ENCODE measurements at regions not wholly inside any gene's neighbourhood (a gene's known extent, or its start where the extent isn't known, plus 50 kb on each side); places are given as distances from the start of the nearest gene placed in this dataset.
"Not testable (repeated sequence)": the region's sequence is repeated elsewhere in the genome, so short reads cannot be mapped to it uniquely, and the experiment has no call there.

DNA sequence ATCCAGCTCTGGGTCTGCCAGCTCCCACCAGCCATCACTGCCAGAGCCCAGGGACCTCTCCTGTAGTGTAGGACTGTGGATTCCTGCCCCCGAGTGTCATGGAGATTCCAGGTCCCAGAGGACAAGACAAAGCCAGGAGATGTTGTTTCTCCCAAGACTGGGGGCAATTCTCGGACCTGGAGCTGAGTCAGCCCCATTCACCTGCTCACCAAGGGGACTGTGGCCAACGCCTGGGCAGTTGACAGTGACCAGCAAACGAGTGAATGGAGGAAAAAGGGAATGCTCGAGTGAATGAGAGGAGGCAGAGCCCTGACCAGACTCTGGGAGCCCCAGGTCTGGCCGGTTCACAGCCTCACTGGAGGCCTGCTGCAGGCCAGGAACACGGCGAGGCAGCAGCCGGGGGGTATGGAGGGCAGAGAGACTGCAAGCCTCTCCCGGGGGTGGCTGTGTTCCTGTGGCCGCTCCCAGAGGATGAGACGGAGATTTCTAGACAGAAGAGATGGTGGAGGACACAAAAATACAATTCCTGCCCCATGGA, 61.3 kb upstream of the PRR5 start:
- WGBS, 2 experiments (ENCODE audit: insufficient coverage in 2 of 2): 89 to 93% methylated on average over 7 to 12 of the region's 12 CpGs
- Histone ChIP-seq H3K27ac (ENCODE audit: low read depth, low read length, severe bottlenecking) (no peak overlapping the region), H3K4me3 (ENCODE audit: extremely low read depth, insufficient read depth, low read length, poor library complexity, severe bottlenecking) (no peak overlapping the region), H3K4me1 (ENCODE audit: control insufficient read depth, insufficient read depth, low read length, poor library complexity, severe bottlenecking) (peaks cover 27% of the 10 kb centered on the region), H3K36me3 (ENCODE audit: control insufficient read depth, insufficient read depth, low read length) (no peaks in the 10 kb centered on the region), H3K9me3 (ENCODE audit: control insufficient read depth, low read length) (no peaks in the 10 kb centered on the region)

DNA sequence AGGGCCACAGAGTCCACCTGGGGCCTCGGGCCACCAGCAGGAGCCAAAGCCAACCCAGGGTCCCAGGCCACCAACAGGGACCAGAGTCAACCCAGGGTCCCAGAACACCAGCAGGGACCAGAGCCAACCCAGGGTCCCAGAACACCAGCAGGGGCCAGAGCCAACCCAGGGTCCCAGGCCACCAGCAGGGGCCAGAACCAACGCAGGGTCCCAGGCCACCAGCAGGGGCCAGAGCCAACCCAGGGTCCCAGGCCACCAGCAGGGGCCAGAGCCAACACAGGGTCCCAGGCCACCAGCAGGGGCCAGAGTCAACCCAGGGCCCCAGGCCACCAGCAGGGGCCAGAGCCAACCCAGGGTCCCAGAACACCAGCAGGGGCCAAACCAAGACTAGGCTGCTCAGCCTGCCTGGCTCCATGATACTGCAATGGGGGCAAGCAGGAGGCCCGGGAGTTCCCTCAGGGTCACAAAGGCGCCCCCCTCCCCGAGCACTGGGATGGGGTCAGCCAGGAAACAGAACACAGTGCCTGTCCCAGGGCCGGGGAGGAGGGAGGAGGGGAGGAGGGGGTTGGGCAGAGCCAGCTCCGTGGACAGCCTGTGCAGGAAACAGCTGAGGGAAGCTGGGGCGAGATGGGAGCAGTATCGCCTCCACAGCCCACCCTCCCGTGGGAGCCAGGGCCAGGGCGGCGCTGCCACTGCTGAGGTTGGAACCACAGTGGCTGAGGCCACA, 62.0 kb upstream of the PRR5 start:
- Histone ChIP-seq H3K4me1 (ENCODE audit: control insufficient read depth, insufficient read depth, low read length, poor library complexity, severe bottlenecking) (peaks cover 27% of the 10 kb centered on the region), H3K4me3 (ENCODE audit: extremely low read depth, insufficient read depth, low read length, poor library complexity, severe bottlenecking) (no peak overlapping the region), H3K27ac (ENCODE audit: low read depth, low read length, severe bottlenecking) (peak overlapping the region; percentile 16), H3K36me3 (ENCODE audit: control insufficient read depth, insufficient read depth, low read length) (no peaks in the 10 kb centered on the region), H3K9me3 (ENCODE audit: control insufficient read depth, low read length) (no peaks in the 10 kb centered on the region)
- WGBS, 2 experiments (ENCODE audit: insufficient coverage in 2 of 2): 93% methylated on average over 7 to 9 of the region's 12 CpGs

DNA sequence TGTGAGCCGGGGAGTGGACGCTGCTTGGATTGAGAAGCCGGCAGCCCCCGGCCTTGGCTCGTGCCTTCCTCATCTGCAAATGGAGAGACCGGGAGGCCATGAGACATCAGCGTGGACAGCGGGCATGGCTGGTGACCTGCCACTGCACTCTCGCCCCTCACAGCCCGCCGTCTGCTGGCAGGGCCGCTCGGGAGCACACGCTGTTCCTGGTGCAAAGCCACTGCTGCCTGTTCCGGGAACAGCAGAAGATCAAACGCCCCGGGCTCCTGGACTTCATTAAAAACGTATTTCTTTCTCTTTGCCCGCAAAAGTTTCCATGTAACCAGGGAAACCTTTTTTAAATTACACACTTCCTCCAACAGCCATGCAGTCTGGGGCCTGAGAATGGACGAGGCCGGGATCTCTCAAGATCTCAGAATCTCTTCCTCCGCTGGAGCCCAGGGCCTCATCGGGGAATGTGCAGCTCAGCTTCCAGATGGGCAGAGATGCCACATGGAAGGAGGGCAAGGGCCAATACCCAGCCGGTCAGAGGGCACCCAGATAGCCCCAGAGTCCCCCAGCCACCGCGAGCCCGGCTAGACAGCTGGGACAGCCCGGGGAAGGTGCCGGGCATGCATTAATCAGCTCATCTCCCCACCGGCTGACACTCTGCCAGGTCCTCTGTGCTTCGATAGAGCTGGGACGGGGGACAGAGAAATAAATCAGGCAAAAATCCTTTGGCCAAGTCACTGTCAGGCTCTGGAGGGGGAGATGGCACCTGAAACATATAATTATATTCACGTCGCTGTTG, 62.8 kb upstream of the PRR5 start:
- Histone ChIP-seq H3K9me3 (ENCODE audit: control insufficient read depth, low read length) (no peaks in the 10 kb centered on the region), H3K4me1 (ENCODE audit: control insufficient read depth, insufficient read depth, low read length, poor library complexity, severe bottlenecking) (peaks cover 27% of the 10 kb centered on the region), H3K27ac (ENCODE audit: low read depth, low read length, severe bottlenecking) (peak overlapping the region; percentile 78), H3K36me3 (ENCODE audit: control insufficient read depth, insufficient read depth, low read length) (no peaks in the 10 kb centered on the region), H3K4me3 (ENCODE audit: extremely low read depth, insufficient read depth, low read length, poor library complexity, severe bottlenecking) (no peak overlapping the region)
- WGBS, 2 experiments (ENCODE audit: insufficient coverage in 2 of 2): 92 to 95% methylated on average over 34 of the region's 34 CpGs

DNA sequence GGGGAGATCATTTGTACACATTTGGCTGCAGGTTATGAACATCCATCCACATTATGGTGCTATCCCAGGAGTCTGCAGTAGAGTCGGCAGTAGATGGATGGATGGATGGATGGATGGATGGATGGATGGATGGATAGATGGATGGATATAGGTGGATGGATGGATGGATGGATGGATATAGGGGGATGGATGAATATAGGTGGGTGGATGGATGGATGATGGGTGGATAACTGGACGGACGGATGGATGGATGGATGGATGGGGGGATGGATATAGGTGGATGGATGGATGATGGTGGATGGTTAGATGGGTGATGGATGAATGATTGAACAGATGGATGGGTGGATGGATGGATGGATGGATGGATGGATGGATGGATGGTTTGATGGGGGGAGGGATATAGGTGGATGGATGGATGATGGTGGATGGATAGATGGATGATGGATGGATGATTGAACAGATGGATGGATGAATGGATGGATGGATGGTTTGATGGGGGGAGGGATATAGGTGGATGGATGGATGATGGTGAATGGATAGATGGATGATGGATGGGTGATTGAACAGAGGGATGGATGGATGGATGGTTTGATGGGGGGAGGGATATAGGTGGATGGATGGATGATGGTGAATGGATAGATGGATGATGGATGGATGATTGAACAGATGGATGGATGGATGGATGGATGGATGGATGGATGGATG, 65.3 kb upstream of the PRR5 start:
- 95 to 100% methylated on average over 1 to 3 of the region's 3 CpGs for WGBS, 2 experiments (ENCODE audit: insufficient coverage in 2 of 2)
- peaks cover 27% of the 10 kb centered on the region for H3K4me1 ChIP-seq (ENCODE audit: control insufficient read depth, insufficient read depth, low read length, poor library complexity, severe bottlenecking)
- H3K4me3 ChIP-seq (ENCODE audit: extremely low read depth, insufficient read depth, low read length, poor library complexity, severe bottlenecking); H3K27ac ChIP-seq (ENCODE audit: low read depth, low read length, severe bottlenecking); H3K9me3 ChIP-seq (ENCODE audit: control insufficient read depth, low read length); H3K36me3 ChIP-seq (ENCODE audit: control insufficient read depth, insufficient read depth, low read length): not testable (repeated sequence)

DNA sequence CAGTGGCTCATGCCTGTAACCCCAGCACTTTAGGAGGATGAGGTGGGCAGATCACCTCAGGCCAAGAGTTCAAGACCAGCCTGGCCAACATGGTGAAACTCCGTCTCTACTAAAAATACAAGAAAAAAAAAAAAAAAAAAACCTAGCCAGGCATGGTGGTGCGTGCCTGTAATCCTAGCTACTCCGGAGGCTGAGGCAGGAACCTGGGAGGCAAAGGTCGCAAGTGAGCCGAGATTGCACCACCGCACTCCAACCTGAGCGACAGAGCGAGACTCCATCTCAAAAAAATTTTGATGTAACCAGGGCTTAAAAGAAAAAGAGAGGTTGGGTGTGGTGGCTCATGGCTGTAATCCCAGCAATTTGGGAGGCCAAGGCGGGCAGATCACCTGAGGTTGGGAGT, 66.4 kb upstream of the PRR5 start:
- H3K9me3 ChIP-seq (ENCODE audit: control insufficient read depth, low read length); H3K27ac ChIP-seq (ENCODE audit: low read depth, low read length, severe bottlenecking); H3K4me3 ChIP-seq (ENCODE audit: extremely low read depth, insufficient read depth, low read length, poor library complexity, severe bottlenecking); H3K36me3 ChIP-seq (ENCODE audit: control insufficient read depth, insufficient read depth, low read length): not testable (repeated sequence)
- peaks cover 24% of the 10 kb centered on the region for H3K4me1 ChIP-seq (ENCODE audit: control insufficient read depth, insufficient read depth, low read length, poor library complexity, severe bottlenecking)
- WGBS, 2 experiments (ENCODE audit: insufficient coverage in 2 of 2): 87 to 91% methylated on average over 7 to 8 of the region's 9 CpGs

DNA sequence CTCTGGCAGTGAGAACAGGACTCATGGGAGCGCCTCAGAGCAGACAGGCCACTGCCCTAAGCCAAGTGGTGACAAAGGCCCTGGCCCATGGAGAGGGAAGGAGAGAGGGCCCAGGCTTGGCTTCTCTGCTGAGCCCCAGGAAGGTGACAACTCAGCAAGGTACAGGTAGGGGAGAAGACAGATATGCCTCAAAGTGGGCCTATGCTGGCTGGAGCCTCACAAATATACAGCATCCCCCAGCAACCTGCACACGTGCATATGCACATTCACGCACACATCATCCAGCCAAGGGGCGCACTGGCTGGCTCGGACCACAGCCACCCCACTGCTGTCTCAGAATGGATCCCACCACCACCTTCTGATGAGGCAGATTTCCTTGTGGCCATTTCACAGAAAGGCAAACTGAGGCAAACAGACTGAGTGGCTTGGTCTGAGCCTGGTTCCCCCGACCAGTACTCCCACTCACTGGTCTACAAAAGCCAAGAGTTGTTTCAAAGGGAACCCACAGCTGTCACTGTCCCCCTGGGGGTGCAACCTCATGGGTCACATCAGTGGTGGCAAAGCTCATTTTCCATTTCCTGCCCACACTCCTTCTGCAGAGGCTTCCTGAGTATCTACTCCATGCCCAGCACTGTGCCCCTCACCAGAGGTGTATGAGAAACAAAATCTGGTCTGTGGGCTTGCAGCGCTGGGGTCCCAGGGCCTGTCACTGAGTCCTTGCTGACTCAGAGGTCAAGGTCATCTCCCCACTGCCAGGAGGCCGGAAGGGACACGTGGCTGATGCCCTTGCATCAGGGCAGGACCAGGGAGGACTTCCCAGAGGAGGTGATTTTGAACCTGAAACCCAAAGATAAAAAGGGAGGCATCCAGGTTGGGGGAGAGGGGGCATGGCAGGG, 67.3 kb upstream of the PRR5 start:
- H3K4me3 ChIP-seq (ENCODE audit: extremely low read depth, insufficient read depth, low read length, poor library complexity, severe bottlenecking): no peak overlapping the region
- H3K27ac ChIP-seq (ENCODE audit: low read depth, low read length, severe bottlenecking): no peak overlapping the region
- 82 to 92% methylated on average over 8 to 9 of the region's 9 CpGs for WGBS, 2 experiments (ENCODE audit: insufficient coverage in 2 of 2)
- no peaks in the 10 kb centered on the region for H3K9me3 ChIP-seq (ENCODE audit: control insufficient read depth, low read length)
- peaks cover 15% of the 10 kb centered on the region for H3K4me1 ChIP-seq (ENCODE audit: control insufficient read depth, insufficient read depth, low read length, poor library complexity, severe bottlenecking)
- no peaks in the 10 kb centered on the region for H3K36me3 ChIP-seq (ENCODE audit: control insufficient read depth, insufficient read depth, low read length)

DNA sequence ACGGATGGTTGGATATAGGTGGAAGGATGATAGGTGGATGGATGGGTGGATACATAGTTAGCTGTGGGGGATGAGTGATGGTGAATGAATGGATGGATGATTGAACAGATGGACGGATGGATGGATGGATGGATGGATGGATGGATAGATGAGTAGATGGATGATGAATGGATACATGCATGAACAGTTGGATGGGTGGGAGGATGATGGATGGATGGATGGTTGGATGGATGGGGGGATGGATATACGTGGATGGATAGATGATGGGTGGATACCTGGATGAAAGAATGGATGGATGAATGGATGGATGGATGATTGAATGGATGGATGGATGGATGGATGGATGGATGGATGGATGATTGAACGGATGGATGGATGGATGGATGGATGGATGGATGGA, 68.4 kb upstream of the PRR5 start:
- 79 to 82% methylated on average over 4 of the region's 4 CpGs for WGBS, 2 experiments (ENCODE audit: insufficient coverage in 2 of 2)
- no peaks in the 10 kb centered on the region for H3K36me3 ChIP-seq (ENCODE audit: control insufficient read depth, insufficient read depth, low read length)
- H3K4me3 ChIP-seq (ENCODE audit: extremely low read depth, insufficient read depth, low read length, poor library complexity, severe bottlenecking): no peak overlapping the region
- no peaks in the 10 kb centered on the region for H3K9me3 ChIP-seq (ENCODE audit: control insufficient read depth, low read length)
- H3K27ac ChIP-seq (ENCODE audit: low read depth, low read length, severe bottlenecking): no peak overlapping the region
- peaks cover 5% of the 10 kb centered on the region for H3K4me1 ChIP-seq (ENCODE audit: control insufficient read depth, insufficient read depth, low read length, poor library complexity, severe bottlenecking)

DNA sequence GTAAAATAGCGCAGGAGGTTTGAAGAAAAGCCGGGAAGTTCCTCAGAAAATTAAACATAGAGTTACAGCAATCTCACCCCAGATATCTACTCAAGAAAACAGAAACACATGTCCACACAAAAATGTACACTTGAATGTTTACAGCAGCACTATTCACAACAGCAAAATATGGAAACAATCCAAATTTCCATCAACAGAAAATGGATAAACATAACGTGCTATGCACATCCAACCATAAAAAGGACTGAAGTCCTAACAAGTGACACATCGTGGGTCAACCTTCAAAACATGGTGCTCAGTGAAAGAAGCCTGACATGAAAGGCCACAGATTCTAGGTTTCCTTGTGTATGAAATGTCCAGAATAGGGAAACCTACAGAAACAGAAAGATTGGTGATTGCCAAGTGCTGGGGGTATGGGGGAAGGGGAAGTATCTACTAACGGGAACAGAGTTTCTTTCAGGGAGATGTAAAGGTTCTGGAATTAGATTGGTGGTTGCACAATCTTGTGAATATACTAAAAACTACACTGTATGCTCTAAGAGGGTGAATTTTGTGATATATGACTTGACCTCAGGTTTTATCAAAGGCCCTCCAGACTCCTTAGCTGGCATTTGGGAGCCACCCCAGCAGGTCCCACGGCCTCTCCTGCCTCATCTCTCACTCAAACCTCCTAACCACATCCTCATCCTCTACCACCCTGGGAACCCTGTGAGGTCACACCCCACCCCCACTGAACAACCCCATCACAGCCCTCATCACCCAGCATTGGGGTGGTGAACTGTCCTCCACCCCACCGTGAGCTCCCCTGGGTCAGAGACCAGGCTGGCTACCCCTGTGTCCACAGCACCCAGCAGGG, 69.2 kb upstream of the PRR5 start:
- 90 to 92% methylated on average over 5 of the region's 7 CpGs for WGBS, 2 experiments (ENCODE audit: insufficient coverage in 2 of 2)
- no peaks in the 10 kb centered on the region for H3K36me3 ChIP-seq (ENCODE audit: control insufficient read depth, insufficient read depth, low read length)

DNA sequence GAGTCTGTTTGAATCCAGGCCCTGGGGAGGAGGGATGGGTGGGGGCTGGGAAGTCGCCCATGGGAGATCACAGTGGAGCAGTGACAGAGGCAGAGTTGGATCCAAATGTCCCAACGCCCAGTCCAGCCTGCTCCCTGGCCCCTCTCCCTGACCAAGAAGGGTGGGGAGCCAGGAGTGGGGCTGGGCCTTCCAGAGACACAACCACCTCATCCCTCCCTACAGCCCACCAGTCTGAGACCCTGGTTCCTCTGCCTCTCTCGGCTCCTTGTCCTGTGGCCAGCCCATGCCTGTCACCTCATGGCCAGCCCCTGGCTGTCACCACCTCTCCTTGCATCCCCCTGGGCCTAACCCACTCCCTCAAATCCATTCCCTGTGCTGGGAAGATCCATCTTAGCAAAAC, 71.2 kb upstream of the PRR5 start:
- WGBS, 2 experiments (ENCODE audit: insufficient coverage in 2 of 2): 70% methylated on average over 2 of the region's 3 CpGs; no CpG with 5 or more reads in 1 of the 2 experiments
- Histone ChIP-seq H3K27ac (ENCODE audit: low read depth, low read length, severe bottlenecking) (no peak overlapping the region), H3K4me1 (ENCODE audit: control insufficient read depth, insufficient read depth, low read length, poor library complexity, severe bottlenecking) (no peaks in the 10 kb centered on the region), H3K4me3 (ENCODE audit: extremely low read depth, insufficient read depth, low read length, poor library complexity, severe bottlenecking) (no peak overlapping the region), H3K9me3 (ENCODE audit: control insufficient read depth, low read length) (no peaks in the 10 kb centered on the region), H3K36me3 (ENCODE audit: control insufficient read depth, insufficient read depth, low read length) (no peaks in the 10 kb centered on the region)

More for the DNA sequence above, 69.2 kb upstream of the PRR5 start:
- Histone ChIP-seq H3K4me3 (ENCODE audit: extremely low read depth, insufficient read depth, low read length, poor library complexity, severe bottlenecking) (no peak overlapping the region), H3K27ac (ENCODE audit: low read depth, low read length, severe bottlenecking) (no peak overlapping the region), H3K4me1 (ENCODE audit: control insufficient read depth, insufficient read depth, low read length, poor library complexity, severe bottlenecking) (no peaks in the 10 kb centered on the region), H3K9me3 (ENCODE audit: control insufficient read depth, low read length) (no peaks in the 10 kb centered on the region)

All from mesodermal cell (in vitro differentiated cells).